ENCODE measurements at regions not wholly inside any gene's neighbourhood (a gene's known extent, or its start where the extent isn't known, plus 50 kb on each side); places are given as distances from the start of the nearest gene placed in this dataset.

DNA sequence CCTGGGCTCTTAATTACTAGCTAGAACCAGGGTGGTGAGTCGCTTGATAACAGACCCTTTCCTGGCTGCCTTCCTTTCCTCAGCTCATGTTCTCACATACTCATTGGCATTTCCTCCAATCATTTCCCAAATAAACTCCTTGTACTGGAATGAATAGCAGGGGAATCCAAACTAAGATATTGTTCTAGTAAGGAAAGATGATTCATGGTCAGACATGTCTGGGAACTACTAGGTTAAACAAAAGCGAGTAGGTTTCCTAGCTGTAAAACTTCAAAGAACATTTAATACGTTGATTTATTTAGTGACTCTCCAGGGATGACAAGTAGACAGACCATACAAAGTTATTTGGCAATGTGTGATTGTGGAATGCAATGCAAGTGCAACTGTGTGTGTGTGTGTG lies 121.2 kb upstream of the KCNJ6 start:
- H3K9me3 ChIP-seq (ENCODE audit: control insufficient read depth, low read length), result no peaks in the 10 kb centered on the region
- H3K27ac ChIP-seq (ENCODE audit: insufficient read depth, low read length, poor library complexity, severe bottlenecking), result no peak overlapping the region
- DNase-seq, result no peak

DNA sequence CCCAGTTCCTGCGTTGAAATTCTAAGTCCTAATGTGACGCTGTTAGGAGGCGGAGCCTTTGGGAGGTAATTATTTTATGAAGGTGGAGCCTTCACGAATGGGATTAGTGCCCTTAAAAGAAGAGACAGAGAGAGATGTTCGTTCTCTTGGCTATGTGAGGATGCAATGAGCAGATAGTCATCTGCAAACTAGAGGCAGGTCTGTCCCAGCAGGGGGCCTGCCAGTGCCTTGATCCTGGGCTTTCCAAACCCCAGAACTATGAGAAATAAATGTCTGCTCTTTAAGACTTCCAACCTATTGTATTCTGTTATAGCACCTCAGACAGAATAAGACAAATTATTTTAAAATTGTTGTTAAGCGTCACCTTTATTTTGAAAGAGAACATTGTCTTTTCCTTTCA lies 123.1 kb upstream of the KCNJ6 start:
- no peak for DNase-seq
- no peak overlapping the region for H3K27ac ChIP-seq (ENCODE audit: insufficient read depth, low read length, poor library complexity, severe bottlenecking)
- no peaks in the 10 kb centered on the region for H3K9me3 ChIP-seq (ENCODE audit: control insufficient read depth, low read length)
- H3K27me3 ChIP-seq (replicated peaks; ENCODE audit: control insufficient read depth, insufficient read depth, low read length, poor library complexity, severe bottlenecking), result no peaks in the 10 kb centered on the region
- no peak overlapping the region for H3K4me3 ChIP-seq (ENCODE audit: insufficient read depth, low read depth, low read length, poor library complexity, severe bottlenecking)
- H3K36me3 ChIP-seq (ENCODE audit: control insufficient read depth, insufficient read depth, low read length), result no peaks in the 10 kb centered on the region
- no peaks in the 10 kb centered on the region for H3K4me1 ChIP-seq (ENCODE audit: control insufficient read depth, insufficient read depth, low read length, poor library complexity, severe bottlenecking)

More for the DNA sequence above, 121.2 kb upstream of the KCNJ6 start:
- Histone ChIP-seq H3K4me1 (ENCODE audit: control insufficient read depth, insufficient read depth, low read length, poor library complexity, severe bottlenecking) (no peaks in the 10 kb centered on the region), H3K27me3 (replicated peaks; ENCODE audit: control insufficient read depth, insufficient read depth, low read length, poor library complexity, severe bottlenecking) (no peaks in the 10 kb centered on the region), H3K4me3 (ENCODE audit: insufficient read depth, low read depth, low read length, poor library complexity, severe bottlenecking) (no peak overlapping the region), H3K36me3 (ENCODE audit: control insufficient read depth, insufficient read depth, low read length) (no peaks in the 10 kb centered on the region)

DNA sequence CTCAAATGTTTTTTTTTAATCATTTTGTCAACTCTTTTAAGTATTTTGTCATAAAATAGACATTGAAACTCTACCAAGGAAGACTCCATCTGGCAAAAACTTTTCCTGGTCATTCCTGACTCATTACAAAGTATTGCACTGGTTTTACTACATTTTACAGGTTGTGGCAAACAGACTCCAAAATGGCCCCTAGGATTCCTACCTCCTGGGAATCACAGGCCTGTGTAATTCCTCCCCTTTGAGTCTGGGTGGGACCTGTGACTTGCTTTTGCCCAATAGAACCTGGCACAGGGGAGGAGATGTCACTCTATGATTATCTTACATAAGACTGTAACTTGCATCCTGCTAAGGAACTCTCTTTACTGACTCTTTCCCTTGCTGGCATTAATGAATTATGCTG lies 123.6 kb upstream of the KCNJ6 start:
- H3K4me3 ChIP-seq (ENCODE audit: insufficient read depth, low read depth, low read length, poor library complexity, severe bottlenecking), result no peak overlapping the region
- no peak overlapping the region for H3K27ac ChIP-seq (ENCODE audit: insufficient read depth, low read length, poor library complexity, severe bottlenecking)
- no peaks in the 10 kb centered on the region for H3K36me3 ChIP-seq (ENCODE audit: control insufficient read depth, insufficient read depth, low read length)
- no peak for DNase-seq
- H3K9me3 ChIP-seq (ENCODE audit: control insufficient read depth, low read length), result no peaks in the 10 kb centered on the region
- H3K27me3 ChIP-seq (replicated peaks; ENCODE audit: control insufficient read depth, insufficient read depth, low read length, poor library complexity, severe bottlenecking), result no peaks in the 10 kb centered on the region
- no peaks in the 10 kb centered on the region for H3K4me1 ChIP-seq (ENCODE audit: control insufficient read depth, insufficient read depth, low read length, poor library complexity, severe bottlenecking)

DNA sequence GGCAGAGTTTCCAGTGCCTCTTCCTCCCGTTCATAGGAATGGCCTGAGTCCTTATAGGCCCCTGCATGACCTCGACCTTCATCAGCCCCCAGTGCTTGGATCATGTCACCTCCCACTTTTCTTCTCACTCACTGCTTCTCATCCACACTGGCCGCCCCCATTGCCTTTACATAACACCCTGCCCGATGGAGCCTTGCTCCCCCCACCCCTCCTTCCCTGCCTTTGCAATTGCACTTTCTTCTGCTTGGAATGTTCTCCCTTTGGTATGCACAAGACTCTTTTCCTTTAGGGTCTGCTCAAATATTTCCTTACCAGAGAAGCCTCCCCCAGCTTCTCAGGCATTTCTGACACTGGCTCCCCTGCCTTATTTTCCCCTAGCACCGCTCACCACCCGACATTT lies 125.2 kb upstream of the KCNJ6 start:
- Histone ChIP-seq H3K36me3 (ENCODE audit: control insufficient read depth, insufficient read depth, low read length) (no peaks in the 10 kb centered on the region), H3K27me3 (replicated peaks; ENCODE audit: control insufficient read depth, insufficient read depth, low read length, poor library complexity, severe bottlenecking) (no peaks in the 10 kb centered on the region), H3K4me1 (ENCODE audit: control insufficient read depth, insufficient read depth, low read length, poor library complexity, severe bottlenecking) (no peaks in the 10 kb centered on the region), H3K27ac (ENCODE audit: insufficient read depth, low read length, poor library complexity, severe bottlenecking) (no peak overlapping the region), H3K4me3 (ENCODE audit: insufficient read depth, low read depth, low read length, poor library complexity, severe bottlenecking) (no peak overlapping the region), H3K9me3 (ENCODE audit: control insufficient read depth, low read length) (no peaks in the 10 kb centered on the region)
- no peak for DNase-seq

DNA sequence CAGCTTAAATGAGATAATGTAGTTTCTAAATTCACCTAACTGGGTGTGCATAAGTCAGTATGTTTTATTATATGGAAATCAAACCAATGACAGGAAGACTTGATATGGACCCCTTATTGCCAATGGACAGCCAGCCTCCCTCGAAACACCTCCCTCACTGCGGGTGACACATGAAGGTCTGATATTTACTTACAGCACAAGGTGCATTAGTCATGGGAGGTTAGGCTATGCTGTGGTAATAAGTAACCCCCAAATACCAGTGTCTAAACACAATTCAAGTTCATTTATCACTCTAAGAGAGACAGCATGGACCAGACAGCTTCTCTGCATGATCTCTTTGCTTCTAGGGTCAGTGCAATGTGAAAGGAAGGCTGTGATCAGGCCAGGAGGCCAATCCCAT lies 126.0 kb upstream of the KCNJ6 start:
- H3K9me3 ChIP-seq (ENCODE audit: control insufficient read depth, low read length), result no peaks in the 10 kb centered on the region
- H3K36me3 ChIP-seq (ENCODE audit: control insufficient read depth, insufficient read depth, low read length), result no peaks in the 10 kb centered on the region
- no peak for DNase-seq
- no peaks in the 10 kb centered on the region for H3K4me1 ChIP-seq (ENCODE audit: control insufficient read depth, insufficient read depth, low read length, poor library complexity, severe bottlenecking)
- H3K4me3 ChIP-seq (ENCODE audit: insufficient read depth, low read depth, low read length, poor library complexity, severe bottlenecking), result no peak overlapping the region
- H3K27ac ChIP-seq (ENCODE audit: insufficient read depth, low read length, poor library complexity, severe bottlenecking), result no peak overlapping the region
- H3K27me3 ChIP-seq (replicated peaks; ENCODE audit: control insufficient read depth, insufficient read depth, low read length, poor library complexity, severe bottlenecking), result no peaks in the 10 kb centered on the region

DNA sequence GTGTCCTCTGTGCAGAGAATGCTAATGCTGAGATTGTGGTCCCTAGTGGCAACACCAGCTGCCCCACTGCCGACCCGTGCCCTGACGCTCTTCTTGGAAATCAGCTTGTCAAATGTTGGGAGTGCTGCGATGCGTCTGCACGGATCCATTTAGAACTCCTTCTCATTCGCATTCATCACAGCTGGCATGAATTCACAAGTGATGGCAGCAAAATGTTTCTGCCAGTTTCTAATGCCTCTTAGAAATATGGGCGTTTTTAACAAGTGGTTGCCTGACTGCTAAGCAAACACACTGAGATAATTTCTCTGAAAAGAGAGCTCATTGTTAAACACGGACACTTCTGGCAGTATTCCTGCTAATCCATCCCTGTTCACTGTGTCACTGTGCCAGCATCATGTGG lies 131.9 kb upstream of the KCNJ6 start:
- no peak overlapping the region for H3K4me3 ChIP-seq (ENCODE audit: insufficient read depth, low read depth, low read length, poor library complexity, severe bottlenecking)
- DNase-seq, result no peak
- H3K36me3 ChIP-seq (ENCODE audit: control insufficient read depth, insufficient read depth, low read length), result no peaks in the 10 kb centered on the region
- no peaks in the 10 kb centered on the region for H3K9me3 ChIP-seq (ENCODE audit: control insufficient read depth, low read length)
- no peak overlapping the region for H3K27ac ChIP-seq (ENCODE audit: insufficient read depth, low read length, poor library complexity, severe bottlenecking)
- H3K4me1 ChIP-seq (ENCODE audit: control insufficient read depth, insufficient read depth, low read length, poor library complexity, severe bottlenecking), result no peaks in the 10 kb centered on the region
- H3K27me3 ChIP-seq (replicated peaks; ENCODE audit: control insufficient read depth, insufficient read depth, low read length, poor library complexity, severe bottlenecking), result no peaks in the 10 kb centered on the region

DNA sequence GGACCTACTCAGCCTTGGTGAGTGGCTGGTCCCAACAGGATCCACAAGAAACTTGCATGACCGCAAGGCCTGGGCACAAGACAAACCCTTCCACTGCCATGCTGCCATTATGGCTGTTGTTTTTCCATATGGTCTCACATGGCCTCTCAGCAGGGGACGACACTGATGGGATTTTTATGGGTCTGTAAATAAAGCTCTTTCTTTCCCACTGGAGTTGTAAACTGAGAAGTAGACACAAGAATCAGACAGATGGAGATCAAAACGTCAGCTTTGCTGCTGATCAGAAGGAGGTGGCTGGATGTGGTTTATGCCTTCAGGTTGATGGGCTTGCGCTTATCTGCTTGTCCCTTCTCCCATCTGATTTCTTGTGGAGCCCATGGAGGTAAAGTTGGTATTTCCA lies 138.1 kb upstream of the KCNJ6 start:
- no peak overlapping the region for H3K4me3 ChIP-seq (ENCODE audit: insufficient read depth, low read depth, low read length, poor library complexity, severe bottlenecking)
- no peaks in the 10 kb centered on the region for H3K27me3 ChIP-seq (replicated peaks; ENCODE audit: control insufficient read depth, insufficient read depth, low read length, poor library complexity, severe bottlenecking)
- H3K9me3 ChIP-seq (ENCODE audit: control insufficient read depth, low read length), result no peaks in the 10 kb centered on the region
- DNase-seq, result no peak
- no peaks in the 10 kb centered on the region for H3K36me3 ChIP-seq (ENCODE audit: control insufficient read depth, insufficient read depth, low read length)
- no peaks in the 10 kb centered on the region for H3K4me1 ChIP-seq (ENCODE audit: control insufficient read depth, insufficient read depth, low read length, poor library complexity, severe bottlenecking)
- no peak overlapping the region for H3K27ac ChIP-seq (ENCODE audit: insufficient read depth, low read length, poor library complexity, severe bottlenecking)

DNA sequence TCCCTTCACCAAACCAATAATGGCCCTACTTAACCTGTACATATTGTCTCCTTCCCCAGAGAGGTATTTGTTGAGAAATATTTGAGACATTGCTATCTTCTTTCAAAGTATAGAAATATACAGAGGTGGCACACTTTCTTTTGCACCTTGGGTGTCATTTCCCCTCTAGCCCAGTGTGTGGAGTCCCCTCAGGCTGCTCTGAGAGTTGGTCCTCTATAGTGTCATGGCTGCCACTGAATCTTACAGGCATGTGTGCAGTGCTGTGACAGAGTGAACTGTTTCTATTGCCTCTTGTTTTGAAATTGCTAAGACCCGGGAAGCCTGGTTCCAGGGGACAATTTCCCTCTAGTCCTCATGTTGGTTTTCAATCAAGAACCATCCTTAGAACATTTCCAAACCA lies 140.2 kb upstream of the KCNJ6 start:
- Histone ChIP-seq H3K4me3 (ENCODE audit: insufficient read depth, low read depth, low read length, poor library complexity, severe bottlenecking) (no peak overlapping the region), H3K9me3 (ENCODE audit: control insufficient read depth, low read length) (no peaks in the 10 kb centered on the region), H3K27me3 (replicated peaks; ENCODE audit: control insufficient read depth, insufficient read depth, low read length, poor library complexity, severe bottlenecking) (no peaks in the 10 kb centered on the region), H3K27ac (ENCODE audit: insufficient read depth, low read length, poor library complexity, severe bottlenecking) (no peak overlapping the region), H3K4me1 (ENCODE audit: control insufficient read depth, insufficient read depth, low read length, poor library complexity, severe bottlenecking) (no peaks in the 10 kb centered on the region), H3K36me3 (ENCODE audit: control insufficient read depth, insufficient read depth, low read length) (no peaks in the 10 kb centered on the region)
- DNase-seq, result no peak

DNA sequence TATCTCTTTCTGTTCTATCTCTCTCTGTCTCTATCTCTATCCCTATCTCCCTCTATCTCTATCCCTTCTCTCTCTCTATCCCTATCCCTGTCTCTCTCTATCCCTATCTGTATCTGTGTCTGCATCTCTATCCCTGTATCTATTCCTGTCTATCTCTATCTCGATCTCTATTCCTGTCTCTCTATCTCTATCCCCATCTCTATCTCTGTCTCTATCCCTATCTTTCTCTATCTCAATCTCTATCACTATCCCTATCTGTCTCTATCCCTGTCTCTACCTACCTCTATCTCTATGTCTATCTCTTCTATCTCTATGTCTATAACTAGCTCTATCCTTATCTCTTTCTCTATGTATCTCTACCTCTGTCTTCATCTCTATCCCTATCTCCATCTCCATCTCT lies 141.4 kb upstream of the KCNJ6 start:
- no peaks in the 10 kb centered on the region for H3K27me3 ChIP-seq (replicated peaks; ENCODE audit: control insufficient read depth, insufficient read depth, low read length, poor library complexity, severe bottlenecking)
- H3K27ac ChIP-seq (ENCODE audit: insufficient read depth, low read length, poor library complexity, severe bottlenecking), result no peak overlapping the region
- H3K9me3 ChIP-seq (ENCODE audit: control insufficient read depth, low read length), result no peaks in the 10 kb centered on the region
- no peak overlapping the region for H3K4me3 ChIP-seq (ENCODE audit: insufficient read depth, low read depth, low read length, poor library complexity, severe bottlenecking)
- no peaks in the 10 kb centered on the region for H3K4me1 ChIP-seq (ENCODE audit: control insufficient read depth, insufficient read depth, low read length, poor library complexity, severe bottlenecking)
- no peak for DNase-seq
- H3K36me3 ChIP-seq (ENCODE audit: control insufficient read depth, insufficient read depth, low read length), result no peaks in the 10 kb centered on the region

DNA sequence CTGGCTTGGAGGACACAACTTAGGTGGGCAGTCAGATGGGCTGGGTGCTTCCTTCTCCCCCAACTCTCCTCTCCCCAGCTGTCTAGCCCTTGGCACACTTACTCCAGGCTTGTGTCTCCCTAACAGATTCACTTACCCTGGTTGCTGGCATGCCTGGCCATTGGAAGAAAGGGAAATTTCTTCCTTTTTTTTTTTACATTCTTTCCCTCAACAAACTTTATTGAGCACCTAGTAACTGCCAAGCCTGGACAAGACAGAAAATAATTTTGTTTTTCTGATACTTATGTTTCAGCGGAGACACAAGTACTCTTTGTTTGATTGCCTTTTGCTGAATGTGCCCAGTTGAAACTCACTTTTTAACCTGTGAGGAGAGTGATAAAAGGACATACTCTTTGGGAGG lies 144.3 kb upstream of the KCNJ6 start:
- H3K27me3 ChIP-seq (replicated peaks; ENCODE audit: control insufficient read depth, insufficient read depth, low read length, poor library complexity, severe bottlenecking), result no peaks in the 10 kb centered on the region
- H3K4me3 ChIP-seq (ENCODE audit: insufficient read depth, low read depth, low read length, poor library complexity, severe bottlenecking), result no peak overlapping the region
- no peak for DNase-seq
- no peak overlapping the region for H3K27ac ChIP-seq (ENCODE audit: insufficient read depth, low read length, poor library complexity, severe bottlenecking)
- no peaks in the 10 kb centered on the region for H3K36me3 ChIP-seq (ENCODE audit: control insufficient read depth, insufficient read depth, low read length)
- H3K9me3 ChIP-seq (ENCODE audit: control insufficient read depth, low read length), result no peaks in the 10 kb centered on the region
- no peaks in the 10 kb centered on the region for H3K4me1 ChIP-seq (ENCODE audit: control insufficient read depth, insufficient read depth, low read length, poor library complexity, severe bottlenecking)

Data from effector memory CD4-positive, alpha-beta T cell (primary cell).